ENCODE measurements at regions not wholly inside any gene's neighbourhood (a gene's known extent, or its start where the extent isn't known, plus 50 kb on each side); places are given as distances from the start of the nearest gene placed in this dataset.
"Not testable (repeated sequence)": the region's sequence is repeated elsewhere in the genome, so short reads cannot be mapped to it uniquely, and the experiment has no call there.

- DNase-seq (ENCODE audit: low spot score), result no peak
- ATAC-seq (ENCODE audit: low FRiP score), result no peak
- no peak for TF ChIP-seq CTCF (IDR thresholded peaks at IDR 0.05)
These were observed 81.4 kb upstream of the CASZ1 start for GRCh38 chr1:10877894-10878293.

GRCh38 chr1:10878469-10878868, 82.0 kb upstream of the CASZ1 start:
- no peak for ATAC-seq (ENCODE audit: low FRiP score)
- no peak for TF ChIP-seq CTCF (IDR thresholded peaks at IDR 0.05)
- DNase-seq (ENCODE audit: low spot score), result no peak

- DNase-seq (ENCODE audit: low spot score) (no peak), ATAC-seq (ENCODE audit: low FRiP score) (no peak)
- TF ChIP-seq CTCF (IDR thresholded peaks at IDR 0.05), result no peak
These were observed 83.6 kb upstream of the CASZ1 start for GRCh38 chr1:10880063-10880462.

GRCh38 chr1:10881046-10881445, 84.6 kb upstream of the CASZ1 start:
- ATAC-seq (ENCODE audit: low FRiP score), result no peak
- no peak for DNase-seq (ENCODE audit: low spot score)
- TF ChIP-seq CTCF (IDR thresholded peaks at IDR 0.05), result no peak

- ATAC-seq (ENCODE audit: low FRiP score) (no peak), DNase-seq (ENCODE audit: low spot score) (no peak)
- TF ChIP-seq CTCF (IDR thresholded peaks at IDR 0.05), result no peak
These were observed 85.6 kb upstream of the CASZ1 start for GRCh38 chr1:10882069-10882468.

- not testable (repeated sequence) for ATAC-seq (ENCODE audit: low FRiP score); DNase-seq (ENCODE audit: low spot score)
These were observed 90.6 kb upstream of the CASZ1 start for GRCh38 chr1:10887032-10887431.

GRCh38 chr1:10888291-10888690, 91.8 kb upstream of the CASZ1 start:
- no peak for TF ChIP-seq CTCF (IDR thresholded peaks at IDR 0.05)
- ATAC-seq (ENCODE audit: low FRiP score) (no peak), DNase-seq (ENCODE audit: low spot score) (no peak)
